Sigmoid colon (tissue), 6 donors: ENCODE measurements at regions not wholly inside any gene's neighbourhood (a gene's known extent, or its start where the extent isn't known, plus 50 kb on each side); places are given as distances from the start of the nearest gene placed in this dataset.

Experiments used
- DNase-seq: peaks from one replicate; pipeline ENCODE4 v3.0.0-alpha.2; 2019
- H3K27ac ChIP-seq, 4 donors: fragments of 200-600 bp; sonication (generic); one replicate each; pipeline ENCODE4 v1.5.1; 2016 to 2019; ENCODE audit warnings: mild to moderate bottlenecking in 1 of 4
- H3K27me3 ChIP-seq, 3 donors: fragments of 200-600 bp; sonication (generic); one replicate each; pipeline ENCODE4 v1.5.1; 2019; ENCODE audit warnings: mild to moderate bottlenecking in 1 of 3
- H3K36me3 ChIP-seq, 4 donors: fragments of 200-600 bp; sonication (generic); one replicate each; pipeline ENCODE4 v1.5.1; 2016 to 2019
- H3K4me1 ChIP-seq, 4 donors: fragments of 200-600 bp; sonication (generic); one replicate each; pipeline ENCODE4 v1.5.1; 2017 to 2019
- H3K4me3 ChIP-seq, 4 donors: fragments of 200-600 bp; sonication (generic); one replicate each; pipeline ENCODE4 v1.5.1; 2017 to 2019; ENCODE audit warnings: mild to moderate bottlenecking in 2 of 4, moderate library complexity in 1 of 4
- H3K9me3 ChIP-seq, 4 donors: fragments of 200-600 bp in 3 of 4; sonication (generic) in 3 of 4; one replicate each; pipeline versions ENCODE4 v1.5.1 to v1.6.1; 2013 to 2019
- EP300 ChIP-seq, 4 donors: sonication (generic); formaldehyde crosslinking; IDR thresholded peaks; one replicate each; pipeline ENCODE4 v1.6.1; 2017; ENCODE audit warnings: antibody characterized with exemption in 4 of 4
- POLR2A ChIP-seq, 2 donors: fragments of 450-650 bp; IDR thresholded peaks; one replicate each; pipeline ENCODE4 v1.6.1; 2016; ENCODE audit warnings: antibody characterized with exemption in 2 of 2, mild to moderate bottlenecking in 2 of 2, moderate library complexity in 2 of 2
- POLR2AphosphoS5 ChIP-seq, 4 donors: sonication (generic); formaldehyde crosslinking; IDR thresholded peaks; one replicate each; pipeline ENCODE4 v1.6.1; 2017; ENCODE audit warnings: antibody characterized with exemption in 4 of 4
- WGBS, 2 donors: extraction: QIAGEN DNeasy Blood & Tissue Kit; methylation state at CpG; one replicate each; pipeline ENCODE4 v1.1.7; 2013; 5-methylcytosine and 5-hydroxymethylcytosine counted together
- intact Hi-C: fragments of 100-400 bp; cut with DNase I; formaldehyde crosslinking; loops from one replicate; pipeline ENCODE4 v1.15.1; 2023
- TF ChIP-seq, protein P1 (sequence below), 4 experiments: fragments of 450-650 bp in 3 of 4; fragments of 200-600 bp in 1 of 4; IDR thresholded peaks; one replicate each; pipeline ENCODE4 v1.5.1; 2016 to 2019; ENCODE audit warnings: antibody characterized with exemption in 4 of 4, mild to moderate bottlenecking in 3 of 4, moderate library complexity in 2 of 4
- donor health status: healthy with polysubstance abuse.
- donor health status: healthy.

DNA sequence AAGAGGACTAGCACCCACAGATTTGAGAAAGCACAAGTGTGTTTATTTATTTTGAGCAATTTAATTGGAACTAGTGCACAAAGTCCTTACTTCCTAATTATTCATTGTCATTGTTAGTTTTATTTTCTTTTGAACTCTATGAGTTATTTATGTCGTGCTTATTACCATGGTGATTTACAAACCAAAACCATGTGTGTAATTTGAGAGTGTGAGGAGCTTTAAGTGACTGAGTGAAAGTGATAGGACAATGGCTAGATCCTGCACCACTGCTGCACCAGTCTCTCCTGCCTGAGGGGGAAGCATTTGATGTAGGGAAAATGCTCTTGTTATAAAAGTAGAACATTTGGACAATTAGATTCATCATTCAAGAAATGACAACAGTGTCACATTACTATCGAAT lies 172.3 kb upstream of the KLF12 start:
- Histone ChIP-seq H3K36me3 (no peaks in the 10 kb centered on the region), H3K4me3 (no peak overlapping the region), H3K9me3 (no peaks in the 10 kb centered on the region), H3K27ac (no peak overlapping the region), H3K27me3 (no peaks in the 10 kb centered on the region), H3K4me1 (peaks cover 0 to 7% (median 4%) of the 10 kb centered on the region in 4 donors)
- TF ChIP-seq, protein P1, sequence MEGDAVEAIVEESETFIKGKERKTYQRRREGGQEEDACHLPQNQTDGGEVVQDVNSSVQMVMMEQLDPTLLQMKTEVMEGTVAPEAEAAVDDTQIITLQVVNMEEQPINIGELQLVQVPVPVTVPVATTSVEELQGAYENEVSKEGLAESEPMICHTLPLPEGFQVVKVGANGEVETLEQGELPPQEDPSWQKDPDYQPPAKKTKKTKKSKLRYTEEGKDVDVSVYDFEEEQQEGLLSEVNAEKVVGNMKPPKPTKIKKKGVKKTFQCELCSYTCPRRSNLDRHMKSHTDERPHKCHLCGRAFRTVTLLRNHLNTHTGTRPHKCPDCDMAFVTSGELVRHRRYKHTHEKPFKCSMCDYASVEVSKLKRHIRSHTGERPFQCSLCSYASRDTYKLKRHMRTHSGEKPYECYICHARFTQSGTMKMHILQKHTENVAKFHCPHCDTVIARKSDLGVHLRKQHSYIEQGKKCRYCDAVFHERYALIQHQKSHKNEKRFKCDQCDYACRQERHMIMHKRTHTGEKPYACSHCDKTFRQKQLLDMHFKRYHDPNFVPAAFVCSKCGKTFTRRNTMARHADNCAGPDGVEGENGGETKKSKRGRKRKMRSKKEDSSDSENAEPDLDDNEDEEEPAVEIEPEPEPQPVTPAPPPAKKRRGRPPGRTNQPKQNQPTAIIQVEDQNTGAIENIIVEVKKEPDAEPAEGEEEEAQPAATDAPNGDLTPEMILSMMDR (IDR thresholded peaks at IDR 0.05) = no peak
- TF ChIP-seq EP300 (IDR thresholded peaks at IDR 0.05) (no peak), POLR2AphosphoS5 (IDR thresholded peaks at IDR 0.05) (no peak), POLR2A (IDR thresholded peaks at IDR 0.05) (no peak)
- intact Hi-C loops = no loop called here
- 49 to 57% methylated on average over 2 of the region's 2 CpGs for WGBS, 2 donors
- no peak for DNase-seq

DNA sequence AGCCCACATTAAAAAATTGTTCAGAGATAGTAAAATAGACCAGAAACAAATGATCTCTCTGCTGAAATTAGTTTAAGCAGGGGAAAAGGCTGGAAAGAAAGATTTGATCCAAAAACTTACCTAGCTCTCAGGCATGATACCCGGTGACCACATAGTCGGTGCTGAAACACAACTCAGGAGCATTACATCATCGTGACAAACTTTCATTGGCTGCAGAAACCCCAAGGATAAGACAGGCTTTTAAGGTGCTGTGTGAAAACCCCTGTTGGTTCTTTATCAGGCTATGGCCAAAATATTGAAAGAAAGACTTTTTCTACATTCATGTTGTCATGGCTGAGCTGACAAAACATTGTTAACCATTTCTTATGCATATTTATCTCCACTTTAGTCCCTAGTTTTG lies 171.7 kb upstream of the KLF12 start:
- Histone ChIP-seq H3K9me3 (no peaks in the 10 kb centered on the region), H3K4me1 (peaks cover 0 to 14% (median 11%) of the 10 kb centered on the region in 4 donors), H3K27me3 (no peaks in the 10 kb centered on the region), H3K4me3 (no peak overlapping the region), H3K36me3 (no peaks in the 10 kb centered on the region), H3K27ac (no peak overlapping the region)
- no peak for DNase-seq
- 59 to 69% methylated on average over 3 of the region's 3 CpGs for WGBS, 2 donors
- intact Hi-C loops = no loop called here
- TF ChIP-seq, protein P1 (IDR thresholded peaks at IDR 0.05) = no peak

DNA sequence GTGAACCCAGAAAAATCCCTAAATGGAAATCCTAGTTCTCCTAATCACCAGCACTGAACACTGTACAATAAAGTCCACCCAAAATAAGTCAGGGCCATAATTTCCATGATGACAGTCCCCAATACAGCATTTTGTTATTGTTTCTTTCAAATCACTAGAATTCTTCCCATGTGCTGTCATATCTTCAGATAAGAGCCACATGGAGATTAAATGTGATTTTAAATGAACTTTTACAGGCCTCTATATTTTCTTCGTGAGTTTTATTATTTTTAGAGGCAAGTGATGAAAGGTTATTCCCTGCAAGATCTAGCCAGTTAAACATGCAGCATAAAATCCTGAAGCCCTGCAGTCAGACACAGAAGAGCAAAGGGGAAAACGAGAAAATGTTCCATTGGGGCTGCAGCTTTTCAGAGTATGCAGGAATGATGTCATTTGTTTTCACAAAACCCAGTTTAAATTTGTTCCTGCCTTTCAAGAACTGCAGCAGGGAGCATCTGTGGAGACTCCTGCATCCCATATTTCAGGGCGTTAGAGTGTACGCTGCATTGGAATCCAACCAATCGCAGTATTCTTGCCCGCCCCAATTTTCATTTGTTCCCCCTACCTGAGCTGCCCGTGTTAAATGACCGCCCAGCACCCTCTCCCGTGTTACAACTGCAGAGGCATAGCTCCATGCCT lies 167.2 kb upstream of the KLF12 start:
- intact Hi-C loops = no loop called here
- TF ChIP-seq POLR2AphosphoS5 (IDR thresholded peaks at IDR 0.05) (no peak), EP300 (IDR thresholded peaks at IDR 0.05) (no peak), POLR2A (IDR thresholded peaks at IDR 0.05) (no peak)
- TF ChIP-seq, protein P1 (IDR thresholded peaks at IDR 0.05) = no peak
- Histone ChIP-seq H3K36me3 (no peaks in the 10 kb centered on the region), H3K4me1 (peaks cover 0 to 21% (median 19%) of the 10 kb centered on the region in 4 donors), H3K9me3 (no peaks in the 10 kb centered on the region), H3K27me3 (no peaks in the 10 kb centered on the region), H3K27ac (peak overlapping the region in 3 of 4 donors; percentile 45 to 75 (median 58)), H3K4me3 (no peak overlapping the region)
- no peak for DNase-seq
- WGBS, 2 donors = 69 to 79% methylated on average over 9 of the region's 9 CpGs

DNA sequence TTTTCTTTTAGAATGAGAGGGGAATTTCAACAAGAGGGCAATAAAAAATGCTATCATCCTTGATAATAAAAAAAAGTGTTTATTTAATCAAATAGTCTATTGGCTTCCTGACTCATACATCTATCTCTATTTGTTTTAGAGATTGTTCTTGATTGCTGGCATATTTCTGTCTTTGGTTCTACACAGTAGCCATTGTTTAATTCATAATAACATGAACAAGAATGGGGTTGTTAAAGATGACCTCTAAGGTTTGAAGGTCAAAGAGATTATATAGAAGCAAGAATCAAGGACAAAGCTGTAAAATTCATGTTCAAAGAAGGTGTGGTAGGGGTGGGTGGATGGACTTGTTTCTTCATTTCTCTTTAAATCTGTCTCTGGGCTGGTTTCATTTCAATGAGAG lies 166.0 kb upstream of the KLF12 start:
- Histone ChIP-seq H3K4me3 (no peak overlapping the region), H3K36me3 (no peaks in the 10 kb centered on the region), H3K9me3 (no peaks in the 10 kb centered on the region), H3K27me3 (no peaks in the 10 kb centered on the region), H3K4me1 (peaks cover 0 to 21% (median 19%) of the 10 kb centered on the region in 4 donors), H3K27ac (peak overlapping the region in 3 of 4 donors; percentile 45 to 75 (median 58))
- intact Hi-C loops = no loop called here
- DNase-seq = no peak
- no peak for TF ChIP-seq POLR2AphosphoS5 (IDR thresholded peaks at IDR 0.05)

DNA sequence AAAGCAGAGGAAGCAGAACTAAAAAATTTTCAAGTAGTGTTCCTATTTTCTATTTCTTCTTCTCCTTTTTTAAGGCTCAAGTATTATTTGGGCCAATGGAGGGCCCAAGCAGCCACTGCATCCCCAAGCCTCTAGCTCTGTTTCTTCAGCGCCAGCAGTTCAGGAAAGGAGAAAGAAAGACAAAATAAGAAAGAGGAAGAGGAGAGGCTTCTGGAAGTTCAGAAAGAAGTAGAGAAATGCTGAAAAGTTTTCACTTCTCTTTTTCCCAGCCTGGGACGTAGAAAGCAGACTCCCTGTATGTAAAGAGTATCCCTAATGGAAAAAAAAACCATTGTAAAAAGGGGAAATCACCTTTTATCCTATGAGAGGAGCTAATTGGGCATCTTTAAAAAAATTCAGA lies 165.5 kb upstream of the KLF12 start:
- 68% methylated on average over 2 of the region's 2 CpGs for WGBS, 2 donors
- Histone ChIP-seq H3K9me3 (no peaks in the 10 kb centered on the region), H3K36me3 (no peaks in the 10 kb centered on the region), H3K4me1 (peaks cover 0 to 21% (median 19%) of the 10 kb centered on the region in 4 donors), H3K27ac (peak overlapping the region in 2 of 4 donors; percentile 58 to 75), H3K4me3 (no peak overlapping the region), H3K27me3 (no peaks in the 10 kb centered on the region)
- intact Hi-C loops = no loop called here
- TF ChIP-seq POLR2A (IDR thresholded peaks at IDR 0.05) = no peak
- no peak for TF ChIP-seq POLR2AphosphoS5 (IDR thresholded peaks at IDR 0.05)
- no peak for TF ChIP-seq EP300 (IDR thresholded peaks at IDR 0.05)
- TF ChIP-seq, protein P1 (IDR thresholded peaks at IDR 0.05) = no peak
- DNase-seq = no peak
